HepG2 (cell line): ENCODE measurements at regions not wholly inside any gene's neighbourhood (a gene's known extent, or its start where the extent isn't known, plus 50 kb on each side); places are given as distances from the start of the nearest gene placed in this dataset.

Experiments
- ATAC-seq: fragments of 200-7000 bp; cut with Tn5 transposase; 3 replicates; pipeline ENCODE4 v1.9.1; 2020; ENCODE audit warnings: mild to moderate bottlenecking, moderate library complexity
- BruUV-seq: library from RNA; stranded (reverse); fragments of 400-500 nt; replicated peaks from 2 replicates; lab custom pipeline; 2021; lab: Mats Ljungman, UMichigan
- CTCF ChIA-PET: fragments of 300-600 bp; formaldehyde crosslinking; extraction: SDS; loops from one replicate; lab custom pipeline; 2021; ENCODE audit warnings: low total read pairs, inconsistent platforms, low intra/inter-chr PET ratio; lab: Yijun Ruan, JAX
- POLR2A ChIA-PET: fragments of 350-600 bp; sonication (Branson Sonifier 250); formaldehyde crosslinking; loops from one replicate; lab custom pipeline; 2020; ENCODE audit warnings: antibody characterized with exemption, inconsistent platforms; lab: Yijun Ruan, JAX
- DNase-seq: peaks from one replicate; pipeline ENCODE4 v3.0.0-alpha.2; 2015; ENCODE audit warnings: low spot score
- FAIRE-seq: peaks from 3 replicates; lab custom pipeline; 2011; peaks lifted over from hg19 to GRCh38; lab: Jason Lieb, UNC
- H2AFZ ChIP-seq: one replicate; pipeline ENCODE4 v1.6.1; 2011; ENCODE audit warnings: low read length, inconsistent platforms
- H3K27ac ChIP-seq: fragments of 300-600 bp; 3 replicates; pipeline ENCODE4 v1.8.0; 2011; ENCODE audit warnings: mixed run types, mild to moderate bottlenecking, mixed read lengths, low read length, inconsistent platforms; ENCODE audit not compliant: insufficient read depth; ENCODE audit errors: extremely low read length
- H3K27me3 ChIP-seq, 2 experiments: fragments of 200-600 bp in 1 of 2; 2 replicates in 1 of 2; 3 replicates in 1 of 2; pipeline versions ENCODE4 v1.6.0 to v1.8.0; 2011; ENCODE audit warnings: low read length in 2 of 2, mild to moderate bottlenecking in 2 of 2, moderate library complexity in 2 of 2, inconsistent platforms in 1 of 2; ENCODE audit not compliant: insufficient read depth in 2 of 2, control insufficient read depth in 1 of 2
- H3K36me3 ChIP-seq, 2 experiments: fragments of 200-600 bp in 1 of 2; replicated peaks in 1 of 2; 2 replicates in 1 of 2; 3 replicates in 1 of 2; pipeline versions ENCODE4 v1.5.1 to v1.8.0; 2011; ENCODE audit warnings: low read length in 2 of 2, inconsistent platforms in 1 of 2; ENCODE audit not compliant: insufficient read depth in 2 of 2, control insufficient read depth in 1 of 2
- H3K4me1 ChIP-seq: 2 replicates; pipeline ENCODE4 v1.5.1; 2012; ENCODE audit warnings: low read length, inconsistent platforms; ENCODE audit not compliant: insufficient read depth
- H3K4me2 ChIP-seq: 2 replicates; pipeline ENCODE4 v1.6.0; 2011; ENCODE audit warnings: low read depth, low read length, inconsistent platforms
- H3K4me3 ChIP-seq, 3 experiments: fragments of 200-600 bp in 1 of 3; sonication (generic), shearing (Covaris generic) in 1 of 3; replicated peaks in 1 of 3; 2 replicates each; pipeline ENCODE4 v1.5.1; 2011 to 2016; ENCODE audit warnings: low read length in 3 of 3, inconsistent platforms in 2 of 3, low read depth in 2 of 3, mild to moderate bottlenecking in 2 of 3, control low read depth in 1 of 3, mixed read lengths in 1 of 3; ENCODE audit not compliant: insufficient read depth in 1 of 3
- H3K79me2 ChIP-seq: one replicate; pipeline ENCODE4 v1.6.1; 2011; ENCODE audit warnings: low read length, inconsistent platforms; ENCODE audit not compliant: insufficient read depth
- H3K9ac ChIP-seq: 2 replicates; pipeline ENCODE4 v1.6.0; 2011; ENCODE audit warnings: mild to moderate bottlenecking, low read depth, low read length, inconsistent platforms; ENCODE audit not compliant: insufficient read depth
- H3K9me3 ChIP-seq: 2 replicates; pipeline ENCODE4 v1.5.1; 2012; ENCODE audit warnings: mild to moderate bottlenecking, low read length
- H4K20me1 ChIP-seq: 2 replicates; pipeline ENCODE4 v1.6.0; 2011; ENCODE audit warnings: inconsistent platforms, mild to moderate bottlenecking, low read length, moderate library complexity; ENCODE audit not compliant: insufficient read depth
- AKAP8 ChIP-seq: sonication (generic); formaldehyde crosslinking; IDR thresholded peaks from 2 replicates; pipeline ENCODE4 v1.5.1; 2020; ENCODE audit warnings: mild to moderate bottlenecking, missing genetic modification reagents
- FOXP4 ChIP-seq: sonication (generic); formaldehyde crosslinking; IDR thresholded peaks from 2 replicates; pipeline ENCODE4 v1.4.0; 2020; ENCODE audit warnings: missing genetic modification reagents
- MBNL3 ChIP-seq: fragments of 250-450 bp; sonication (Bioruptor Pico); conservative IDR thresholded peaks from 2 replicates; pipeline ENCODE4 v1.8.0; 2022; ENCODE audit warnings: mild to moderate bottlenecking, inconsistent platforms
- MNT ChIP-seq: fragments of 450-650 bp; IDR thresholded peaks from 2 replicates; pipeline ENCODE4 v1.6.1; 2016
- PPARG ChIP-seq: conservative IDR thresholded peaks from 2 replicates; pipeline ENCODE4 v1.6.1; 2016; ENCODE audit warnings: missing biosample characterization, missing genetic modification reagents
- SNAPC5 ChIP-seq: sonication (generic); formaldehyde crosslinking; IDR thresholded peaks from 2 replicates; pipeline ENCODE4 v1.8.1; 2023; ENCODE audit warnings: mild to moderate bottlenecking, missing genetic modification reagents, borderline replicate concordance
- TAF1 ChIP-seq: sonication (generic); formaldehyde crosslinking; IDR thresholded peaks from 2 replicates; pipeline ENCODE4 v1.4.0; 2020; ENCODE audit warnings: missing genetic modification reagents
- YY1 ChIP-seq: IDR thresholded peaks from 2 replicates; pipeline ENCODE4 v1.6.1; 2011; ENCODE audit warnings: low read length, low read depth, moderate library complexity, mild to moderate bottlenecking; ENCODE audit not compliant: insufficient read depth, insufficient replicate concordance
- ZBTB42 ChIP-seq: sonication (generic); formaldehyde crosslinking; IDR thresholded peaks from 2 replicates; pipeline ENCODE4 v1.5.0; 2020; ENCODE audit warnings: mild to moderate bottlenecking, missing genetic modification reagents
- ZFP62 ChIP-seq: sonication (generic); formaldehyde crosslinking; IDR thresholded peaks from 2 replicates; pipeline ENCODE4 v1.4.0; 2020; ENCODE audit warnings: missing genetic modification reagents
- ZNF367 ChIP-seq: sonication (generic); formaldehyde crosslinking; IDR thresholded peaks from 2 replicates; pipeline ENCODE4 v1.4.0; 2020; ENCODE audit warnings: missing genetic modification reagents, borderline replicate concordance
- ZNF644 ChIP-seq: IDR thresholded peaks from 2 replicates; pipeline ENCODE4 v1.6.1; 2016; ENCODE audit warnings: low read depth
- ZNF788 ChIP-seq: sonication (generic); formaldehyde crosslinking; IDR thresholded peaks from 2 replicates; pipeline ENCODE4 v1.5.0; 2020; ENCODE audit warnings: mild to moderate bottlenecking, missing genetic modification reagents, borderline replicate concordance
- WGBS: methylation state at CpG from one replicate; pipeline ENCODE4 v1.1.6; 2017; ENCODE audit warnings: low lambda C conversion rate; 5-methylcytosine and 5-hydroxymethylcytosine counted together
- in situ Hi-C: cut with HindIII; loops from 2 replicates; pipeline ENCODE4 v1.10.0; 2017; ENCODE audit warnings: low pct_unique_long_range_greater_than_20kb; ENCODE audit not compliant: extremely low pct_ligation_motif_present
- intact Hi-C: fragments of 100-400 bp; cut with micrococcal nuclease; formaldehyde crosslinking; loops from one replicate; pipeline ENCODE4 v1.10.0; 2022; ENCODE audit not compliant: unreplicated experiment

- no peak for TF ChIP-seq FOXP4 (CRISPR knock-in tag)
- no peak for TF ChIP-seq MBNL3 (CRISPR knock-in tag)
- no peak for TF ChIP-seq YY1
- TF ChIP-seq ZNF788 (CRISPR knock-in tag): no peak
- no peak for TF ChIP-seq SNAPC5 (CRISPR knock-in tag)
- TF ChIP-seq ZFP62 (CRISPR knock-in tag): no peak
- no peak for TF ChIP-seq TAF1 (CRISPR knock-in tag)
- TF ChIP-seq ZNF367 (CRISPR knock-in tag): no peak
- TF ChIP-seq PPARG (CRISPR knock-in tag): no peak
- TF ChIP-seq ZBTB42: no peak
- no peak for TF ChIP-seq ZNF644 (CRISPR knock-in tag)
Observed at GRCh38 chr5:67481362-67481761, 284.8 kb upstream of the CD180 start (continued).

GRCh38 chr5:67478337-67478736 is 281.7 kb upstream of the CD180 start:
- BruUV-seq: no TSS peak
- H3K36me3 ChIP-seq: no peaks in the 10 kb centered on the region
- H3K4me2 ChIP-seq: no peak overlapping the region
- no peaks in the 10 kb centered on the region for H4K20me1 ChIP-seq
- no peaks in the 10 kb centered on the region for H3K27me3 ChIP-seq
- no peaks in the 10 kb centered on the region for H3K9me3 ChIP-seq
- ChIA-PET POLR2A (no interaction called here), CTCF (no interaction called here)
- TF ChIP-seq MNT (peak; percentile 97), AKAP8 (CRISPR knock-in tag) (no peak)
- in situ Hi-C loops: no loop called here
- ATAC-seq (no peak), FAIRE-seq (no peak), DNase-seq (no peak)
- H3K4me1 ChIP-seq: no peaks in the 10 kb centered on the region
- intact Hi-C loops: no loop called here
- no peak overlapping the region for H2AFZ ChIP-seq
- H3K79me2 ChIP-seq: no peaks in the 10 kb centered on the region
- 17% methylated on average over 2 of the region's 2 CpGs for WGBS
- no peak overlapping the region for H3K4me3 ChIP-seq
- H3K27ac ChIP-seq: no peak overlapping the region
- no peak overlapping the region for H3K9ac ChIP-seq
